ENCODE measurements at regions not wholly inside any gene's neighbourhood (a gene's known extent, or its start where the extent isn't known, plus 50 kb on each side); places are given as distances from the start of the nearest gene placed in this dataset.
"Not testable (repeated sequence)": the region's sequence is repeated elsewhere in the genome, so short reads cannot be mapped to it uniquely, and the experiment has no call there.

DNA sequence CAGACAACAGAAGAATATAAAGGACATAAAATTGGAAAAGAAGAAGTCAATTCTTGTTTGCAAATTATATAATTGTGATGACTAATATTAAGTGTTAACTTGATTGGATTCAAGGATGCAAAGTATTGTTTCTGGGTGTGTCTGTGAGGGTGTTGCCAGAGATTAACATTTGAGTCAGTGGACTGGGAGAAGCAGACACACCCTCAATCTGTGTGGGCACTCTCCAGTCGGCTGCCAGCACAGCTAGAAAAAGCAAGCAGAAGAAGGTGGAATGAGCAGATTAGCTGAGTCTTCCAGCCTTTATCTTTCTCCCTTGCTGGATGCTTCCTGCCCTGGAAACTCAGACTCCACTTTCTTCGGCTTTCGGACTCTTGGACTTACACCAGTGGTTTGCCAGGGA is 51.7 kb downstream of the UBE2NL start:
- no peak for DNase-seq (ENCODE audit: low spot score)
- intact Hi-C loops (cut with DNase I) = no loop called here

DNA sequence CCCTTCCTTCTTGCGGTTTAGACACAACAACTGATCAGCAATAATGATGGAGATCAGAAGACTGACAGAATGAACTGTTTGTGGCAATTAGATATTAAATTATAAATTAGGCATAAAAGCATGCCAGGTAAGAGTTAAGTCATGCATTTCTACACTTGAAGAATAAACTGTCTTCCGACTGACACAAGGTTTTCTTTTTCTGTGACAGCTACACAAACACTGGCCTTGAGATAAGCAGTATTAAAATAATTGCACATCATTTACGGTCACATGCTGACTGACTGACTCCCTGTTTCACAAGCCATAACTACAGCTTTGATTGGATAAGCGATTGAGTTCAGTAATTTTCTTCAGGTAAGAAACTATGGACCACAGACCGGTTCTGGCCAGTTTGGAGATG is 56.2 kb downstream of the UBE2NL start:
- intact Hi-C loops (cut with DNase I) = no loop called here
- no peak for DNase-seq (ENCODE audit: low spot score)

GRCh38 chrX:143945171-143945570 is 61.3 kb downstream of the UBE2NL start:
- DNase-seq (ENCODE audit: low spot score) = no peak
- intact Hi-C loops (cut with DNase I) = no loop called here

- intact Hi-C loops (cut with DNase I) = no loop called here
- DNase-seq (ENCODE audit: low spot score) = no peak
Observed at GRCh38 chrX:143964549-143964948, 80.7 kb downstream of the UBE2NL start.

- intact Hi-C loops (cut with DNase I) = no loop called here
- DNase-seq (ENCODE audit: low spot score) = no peak
Observed at GRCh38 chrX:143988356-143988755, 104.5 kb downstream of the UBE2NL start.

GRCh38 chrX:143994206-143994605 is 110.3 kb downstream of the UBE2NL start:
- intact Hi-C loops (cut with DNase I) = no loop called here
- no peak for DNase-seq (ENCODE audit: low spot score)

DNA sequence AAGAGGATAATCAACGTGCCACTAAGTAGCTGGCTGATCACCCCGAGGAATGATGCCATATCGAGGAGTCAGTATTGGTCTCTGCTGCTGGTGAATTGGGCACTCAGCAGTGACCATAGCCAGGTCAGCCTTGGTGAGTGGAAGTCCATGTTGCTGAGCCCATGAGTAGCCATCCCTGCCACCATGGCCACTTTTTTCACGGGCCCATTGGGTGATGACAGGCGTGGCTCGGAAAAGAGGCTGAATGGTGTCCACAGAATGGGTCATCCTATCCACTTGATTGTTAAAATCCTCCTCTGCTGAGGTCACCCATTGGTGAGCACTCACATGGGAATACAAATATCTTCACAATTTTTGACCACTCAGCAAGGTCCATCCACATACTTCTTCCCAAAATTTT is 114.4 kb downstream of the UBE2NL start:
- intact Hi-C loops (cut with DNase I) = no loop called here
- DNase-seq (ENCODE audit: low spot score) = no peak

DNA sequence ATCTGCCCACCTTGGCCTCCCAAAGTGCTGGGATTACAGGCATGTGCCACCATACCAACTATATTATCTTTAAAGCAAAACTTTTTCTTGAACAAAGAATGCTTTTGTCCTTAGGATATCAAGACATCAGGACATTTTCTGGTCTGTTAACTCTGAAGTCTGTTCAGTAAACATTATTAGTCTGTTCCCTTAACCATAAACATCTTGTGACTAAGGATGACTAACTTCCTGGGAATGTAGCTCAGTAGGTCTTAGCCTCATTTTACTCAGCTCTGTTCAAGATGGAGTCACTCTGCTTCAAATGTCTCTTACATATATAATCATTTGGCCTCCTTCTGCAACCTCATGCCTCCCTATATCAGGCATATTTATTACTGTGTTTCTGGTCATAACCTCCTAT is 122.9 kb downstream of the UBE2NL start:
- intact Hi-C loops (cut with DNase I) = loop anchor here in 1 of 2 donors (2.0 kb wide), 1 partner anchor 54 kb away; no protein-coding TSS in a partner anchor
- DNase-seq (ENCODE audit: low spot score) = no peak

- no peak for DNase-seq (ENCODE audit: low spot score)
- intact Hi-C loops (cut with DNase I) = no loop called here
Observed at GRCh38 chrX:144040793-144041192, 156.9 kb downstream of the UBE2NL start.

DNA sequence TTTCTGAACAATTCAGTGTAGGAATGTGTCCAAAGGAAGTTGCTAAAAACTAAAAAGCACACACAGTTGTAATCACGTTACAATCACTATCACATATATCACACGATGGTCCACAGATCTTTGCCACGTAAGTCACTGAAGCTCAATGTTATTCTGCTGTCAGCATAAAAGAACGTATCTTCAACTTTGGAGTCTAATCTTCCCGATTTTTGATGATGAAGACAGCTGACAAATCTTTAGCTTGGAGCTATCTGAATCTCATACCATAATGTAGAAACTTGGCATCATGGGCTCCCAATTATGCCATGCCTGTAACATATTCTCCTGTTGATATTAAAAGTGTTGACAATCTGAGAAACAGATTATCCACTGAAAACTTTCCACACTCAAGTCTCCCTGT is 158.4 kb downstream of the UBE2NL start:
- intact Hi-C loops (cut with DNase I) = no loop called here
- DNase-seq (ENCODE audit: low spot score) = no peak

GRCh38 chrX:144075432-144075831 is 191.6 kb downstream of the UBE2NL start:
- no peak for DNase-seq (ENCODE audit: low spot score)
- intact Hi-C loops (cut with DNase I) = no loop called here

DNA sequence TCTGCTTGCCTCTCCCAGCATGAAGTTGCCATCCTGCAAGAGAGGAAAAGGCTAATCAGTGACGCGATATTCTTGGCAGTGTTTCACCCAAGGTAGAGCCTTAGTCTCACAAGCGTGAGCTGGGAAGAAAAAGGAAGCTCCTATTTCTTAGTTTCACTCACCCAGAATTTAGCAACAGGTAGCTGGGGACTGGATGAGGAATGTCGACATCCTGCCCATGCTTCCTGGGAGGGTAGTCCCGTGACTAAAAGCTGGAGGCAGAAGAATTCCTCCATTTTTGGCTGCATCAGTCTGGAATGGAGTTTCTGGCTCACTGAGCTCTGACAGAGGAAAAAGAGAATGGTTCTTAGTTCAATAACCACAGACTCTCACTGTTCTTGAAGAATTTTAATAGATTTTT is 198.4 kb downstream of the UBE2NL start:
- intact Hi-C loops (cut with DNase I); DNase-seq (ENCODE audit: low spot score): not testable (repeated sequence)

GRCh38 chrX:144089674-144090073 is 205.8 kb downstream of the UBE2NL start:
- DNase-seq (ENCODE audit: low spot score); intact Hi-C loops (cut with DNase I): not testable (repeated sequence)

DNA sequence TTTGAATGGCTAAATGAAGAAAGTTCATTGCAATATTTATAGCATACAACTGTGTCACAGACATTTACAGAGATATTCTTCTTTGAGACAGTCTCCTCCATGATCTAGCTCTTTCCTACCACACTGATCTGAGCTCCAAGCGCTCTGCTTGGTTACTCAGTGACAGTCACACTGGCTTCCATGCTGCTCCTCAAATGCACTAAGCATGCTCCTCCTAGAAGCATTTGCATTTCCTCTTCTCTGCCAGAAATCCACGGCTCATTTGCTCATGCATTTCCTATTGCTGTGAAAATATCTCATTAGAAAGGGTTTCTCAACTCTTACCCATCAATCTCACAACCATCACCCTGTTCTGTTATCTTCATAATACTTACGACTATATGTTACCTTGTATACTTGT is 208.2 kb downstream of the UBE2NL start:
- intact Hi-C loops (cut with DNase I); DNase-seq (ENCODE audit: low spot score): not testable (repeated sequence)

GRCh38 chrX:144119490-144119889 is 235.6 kb downstream of the UBE2NL start:
- DNase-seq (ENCODE audit: low spot score); intact Hi-C loops (cut with DNase I): not testable (repeated sequence)

GRCh38 chrX:144121566-144121965 is 237.7 kb downstream of the UBE2NL start:
- DNase-seq (ENCODE audit: low spot score); intact Hi-C loops (cut with DNase I): not testable (repeated sequence)

DNA sequence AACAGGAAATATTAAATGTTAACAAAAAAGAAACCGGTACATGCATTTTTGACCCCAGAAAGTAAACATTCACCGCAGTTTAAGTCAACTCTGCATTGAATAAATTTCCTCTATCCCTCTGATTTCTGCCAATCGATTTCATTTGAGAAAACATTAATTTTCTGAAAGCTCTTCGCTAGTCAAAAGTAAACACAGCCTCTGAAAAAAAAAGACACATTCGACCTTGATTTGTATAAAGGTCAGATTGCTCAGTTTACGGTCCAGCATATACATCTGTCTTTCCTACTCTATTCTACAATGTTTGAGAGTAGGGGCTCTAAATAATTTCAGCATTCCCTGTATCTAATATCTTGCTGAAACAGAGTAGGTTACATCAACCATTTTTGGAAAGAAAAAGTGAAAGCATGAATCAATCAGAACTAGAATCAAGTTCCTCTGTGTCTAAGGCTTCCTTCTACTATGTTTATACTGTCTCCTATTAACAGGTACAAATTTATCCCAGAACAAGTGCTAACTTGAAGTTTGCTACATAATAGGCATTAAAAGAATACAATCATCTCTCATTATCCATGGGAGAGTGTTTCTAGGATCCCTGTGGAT is 243.8 kb downstream of the UBE2NL start:
- intact Hi-C loops (cut with DNase I); DNase-seq (ENCODE audit: low spot score): not testable (repeated sequence)

DNA sequence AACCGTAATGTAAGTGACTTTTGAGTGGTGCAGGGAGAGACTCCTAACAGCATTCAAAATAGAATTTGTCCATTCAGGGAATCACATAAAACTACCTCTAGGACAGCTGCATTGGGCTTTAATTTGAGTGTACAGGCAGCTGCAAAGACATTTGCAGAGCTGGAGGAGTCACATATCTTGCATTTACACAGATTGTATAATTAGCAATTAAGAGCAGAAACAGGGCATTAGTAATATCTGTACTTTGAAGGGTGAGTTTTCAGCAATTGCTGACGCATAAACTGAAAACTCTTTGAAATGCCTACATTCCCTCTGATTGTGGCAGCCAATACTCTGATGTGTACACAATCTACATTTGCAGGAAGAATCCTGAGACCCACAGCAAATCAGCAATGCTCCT is 245.6 kb downstream of the UBE2NL start:
- intact Hi-C loops (cut with DNase I); DNase-seq (ENCODE audit: low spot score): not testable (repeated sequence)

DNA sequence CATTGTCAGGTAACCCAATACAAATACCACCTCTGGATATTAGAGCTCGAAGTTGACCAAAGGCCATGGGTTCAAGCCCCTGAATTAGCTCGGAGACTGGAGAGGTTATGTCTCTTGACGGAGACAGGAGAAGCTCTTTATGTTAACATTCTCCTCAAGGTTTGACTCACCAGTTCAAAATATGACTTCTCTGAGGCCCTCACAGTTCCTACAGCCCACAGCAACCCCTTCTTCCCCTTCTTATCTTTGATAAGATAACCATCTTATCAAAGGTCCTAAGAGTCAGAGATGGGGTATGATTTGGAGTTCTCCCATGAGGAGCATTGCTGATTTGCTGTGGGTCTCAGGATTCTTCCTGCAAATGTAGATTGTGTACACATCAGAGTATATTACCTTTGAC is 246.6 kb downstream of the UBE2NL start:
- intact Hi-C loops (cut with DNase I); DNase-seq (ENCODE audit: low spot score): not testable (repeated sequence)

DNA sequence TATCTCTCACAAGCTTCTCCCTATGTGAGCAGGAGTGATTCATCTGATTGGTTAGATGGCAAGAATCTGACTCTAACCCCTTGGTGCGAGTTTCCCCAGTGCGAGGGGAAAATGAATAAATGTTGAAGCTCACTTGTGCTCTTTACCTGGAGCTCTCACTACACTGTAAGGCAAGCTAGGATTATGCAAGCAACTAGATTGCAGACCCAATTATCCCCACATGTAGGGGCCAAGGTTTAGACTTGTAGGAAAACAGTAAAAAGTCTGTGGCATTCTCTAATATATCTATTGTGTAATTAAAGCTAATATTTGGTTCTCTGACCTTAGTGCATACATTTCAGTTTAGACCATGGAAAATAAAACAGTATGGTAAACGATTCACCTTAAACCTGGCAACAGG is 247.2 kb downstream of the UBE2NL start:
- DNase-seq (ENCODE audit: low spot score); intact Hi-C loops (cut with DNase I): not testable (repeated sequence)

GRCh38 chrX:144134448-144135119 is 250.7 kb downstream of the UBE2NL start:
- intact Hi-C loops (cut with DNase I); DNase-seq (ENCODE audit: low spot score): not testable (repeated sequence)
